ENCODE measurements at regions not wholly inside any gene's neighbourhood (a gene's known extent, or its start where the extent isn't known, plus 50 kb on each side); places are given as distances from the start of the nearest gene placed in this dataset.

- no peak overlapping the region for H3K14ac ChIP-seq (replicated peaks; ENCODE audit: low read depth, low read length)
- no peak overlapping the region for H4K91ac ChIP-seq (ENCODE audit: insufficient read depth, low read depth, low read length)
- H3K9me1 ChIP-seq (ENCODE audit: insufficient read depth, low read length): no peaks in the 10 kb centered on the region
- no peak overlapping the region for H3K27ac ChIP-seq (ENCODE audit: insufficient read depth, low read length)
- H3K36me3 ChIP-seq (ENCODE audit: control insufficient read depth, insufficient read depth, low read length): no peaks in the 10 kb centered on the region
- ChIA-PET CTCF (no interaction called here), POLR2A (ENCODE audit: unreplicated experiment) (no interaction called here)
- ATAC-seq (ENCODE audit: low read depth) (no peak), DNase-seq (no peak)
- H3K9me3 ChIP-seq (ENCODE audit: control insufficient read depth, insufficient read depth, low read length): no peaks in the 10 kb centered on the region
- H3K18ac ChIP-seq (ENCODE audit: low read depth, low read length): no peak overlapping the region
- H2BK15ac ChIP-seq (ENCODE audit: low read depth, low read length): no peak overlapping the region
- no peak overlapping the region for H3K23ac ChIP-seq (ENCODE audit: low read depth, low read length)
- in situ Hi-C loops (cut with MboI; ENCODE audit: low sequenced_read_pairs) (no loop called here), dilution Hi-C loops (cut with HindIII; ENCODE audit: low sequenced_read_pairs, unreplicated experiment) (no loop called here), intact Hi-C loops (cut with micrococcal nuclease) (loop anchor here (5.0 kb wide), 1 partner anchor 103 kb away; no protein-coding TSS in a partner anchor)
- no peaks in the 10 kb centered on the region for H3K4me1 ChIP-seq (ENCODE audit: control insufficient read depth, insufficient read depth, low read length)
- no peak overlapping the region for H2AFZ ChIP-seq (replicated peaks; ENCODE audit: low read length, poor library complexity)
- H3K56ac ChIP-seq (ENCODE audit: extremely low read depth, insufficient read depth, low read length): no peak overlapping the region
- H3K4me3 ChIP-seq (ENCODE audit: insufficient read depth, low read depth, low read length): no peak overlapping the region
- no peak overlapping the region for H3K4me2 ChIP-seq (ENCODE audit: low read depth, low read length)
- H2BK20ac ChIP-seq (ENCODE audit: low read depth, low read length): no peak overlapping the region
- H2BK120ac ChIP-seq (ENCODE audit: low read depth, low read length): no peak overlapping the region
- no TSS peak for BruUV-seq (replicated peaks)
- TF ChIP-seq MAFK (IDR thresholded peaks at IDR 0.05; ENCODE audit: low read depth, low read length) (no peak), CEBPB (IDR thresholded peaks at IDR 0.05; ENCODE audit: low read depth, low read length) (no peak), POLR2A (IDR thresholded peaks at IDR 0.05; ENCODE audit: low read depth, low read length) (no peak), MAZ (IDR thresholded peaks at IDR 0.05; ENCODE audit: borderline replicate concordance, low read depth, low read length) (no peak), NFE2L2 (IDR thresholded peaks at IDR 0.05; ENCODE audit: low read depth, low read length) (no peak), CTCF (conservative IDR thresholded peaks at IDR 0.05; ENCODE audit: low read depth, low read length) (no peak), RCOR1 (IDR thresholded peaks at IDR 0.05; ENCODE audit: insufficient replicate concordance, low read length) (no peak), MXI1 (IDR thresholded peaks at IDR 0.05; ENCODE audit: borderline replicate concordance, low read depth, low read length) (no peak), RAD21 (IDR thresholded peaks at IDR 0.05; ENCODE audit: low read length) (no peak), BHLHE40 (IDR thresholded peaks at IDR 0.05; ENCODE audit: low read depth, low read length) (no peak), USF2 (IDR thresholded peaks at IDR 0.05; ENCODE audit: low read depth, low read length) (no peak), CHD1 (IDR thresholded peaks at IDR 0.05; ENCODE audit: low read depth, low read length) (no peak), SMC3 (IDR thresholded peaks at IDR 0.05; ENCODE audit: low read depth, low read length) (no peak), ELK1 (IDR thresholded peaks at IDR 0.05; ENCODE audit: borderline replicate concordance, low read depth, low read length) (no peak), FOS (IDR thresholded peaks at IDR 0.05; ENCODE audit: low read depth, low read length) (no peak), RFX5 (IDR thresholded peaks at IDR 0.05; ENCODE audit: low read depth, low read length) (no peak)
- no peak overlapping the region for H2AK5ac ChIP-seq (ENCODE audit: low read depth, low read length)
- 44% methylated on average over 1 of the region's 4 CpGs; no CpG with 5 or more reads in 1 of the 2 experiments for WGBS, 2 experiments (ENCODE audit: extremely low coverage in 2 of 2, insufficient read length in 1 of 2)
- H3K79me1 ChIP-seq (ENCODE audit: low read depth in 1 of 2, low read length in 2 of 2): no peaks in the 10 kb centered on the region
- no peaks in the 10 kb centered on the region for H4K20me1 ChIP-seq (ENCODE audit: insufficient read depth, low read length)
- no peak overlapping the region for H4K8ac ChIP-seq (ENCODE audit: low read depth in 2 of 2, low read length in 2 of 2)
- no peak overlapping the region for H2BK5ac ChIP-seq (ENCODE audit: low read depth, low read length, poor library complexity, severe bottlenecking)
- H3K4ac ChIP-seq (ENCODE audit: low read depth, low read length): no peak overlapping the region
- H2AK9ac ChIP-seq (replicated peaks; ENCODE audit: low read depth, low read length, poor library complexity): no peak overlapping the region
- no peak overlapping the region for H4K5ac ChIP-seq (ENCODE audit: low read depth, low read length)
- no peak overlapping the region for H3K9ac ChIP-seq (ENCODE audit: low read depth, low read length)
- H3K27me3 ChIP-seq (ENCODE audit: control insufficient read depth, insufficient read depth, low read length): no peaks in the 10 kb centered on the region
These were observed 193.8 kb upstream of the GOLIM4 start for GRCh38 chr3:168289471-168290008.
